Mesenchymal stem cell (in vitro differentiated cells and primary cell): ENCODE measurements at regions not wholly inside any gene's neighbourhood (a gene's known extent, or its start where the extent isn't known, plus 50 kb on each side); places are given as distances from the start of the nearest gene placed in this dataset.

Source experiments
- DNase-seq: peaks from one replicate; pipeline ENCODE4 v3.0.0-alpha.2; 2013
- H2AFZ ChIP-seq: one replicate; pipeline ENCODE4 v1.6.1; 2013; ENCODE audit warnings: low read depth, mild to moderate bottlenecking, control low read depth, inconsistent platforms, low read length, moderate library complexity
- H2AK5ac ChIP-seq: 2 replicates; pipeline ENCODE4 v1.6.1; 2013; ENCODE audit warnings: low read length, moderate library complexity, mild to moderate bottlenecking, inconsistent platforms; ENCODE audit not compliant: severe bottlenecking
- H2BK120ac ChIP-seq: one replicate; pipeline ENCODE4 v1.6.1; 2013; ENCODE audit warnings: low read depth, mild to moderate bottlenecking, inconsistent platforms, low read length, moderate library complexity
- H2BK12ac ChIP-seq, 2 experiments: one replicate each; pipeline ENCODE4 v1.6.1; 2013; ENCODE audit warnings: inconsistent platforms in 2 of 2, low read length in 2 of 2, mild to moderate bottlenecking in 2 of 2, moderate library complexity in 2 of 2, control low read depth in 1 of 2
- H2BK15ac ChIP-seq: one replicate; pipeline ENCODE4 v1.6.1; 2013; ENCODE audit warnings: mild to moderate bottlenecking, low read depth, inconsistent platforms; ENCODE audit not compliant: poor library complexity, severe bottlenecking
- H2BK5ac ChIP-seq: 2 replicates; pipeline ENCODE4 v1.6.1; 2013; ENCODE audit warnings: low read depth, mild to moderate bottlenecking, low read length, control low read depth, inconsistent platforms; ENCODE audit not compliant: poor library complexity, severe bottlenecking
- H3K14ac ChIP-seq, 2 experiments: one replicate each; pipeline ENCODE4 v1.6.1; 2013; ENCODE audit warnings: inconsistent platforms in 2 of 2, low read length in 2 of 2, control low read depth in 1 of 2, mild to moderate bottlenecking in 1 of 2, moderate library complexity in 1 of 2
- H3K18ac ChIP-seq, 2 experiments: one replicate each; pipeline ENCODE4 v1.6.1; 2013; ENCODE audit warnings: inconsistent platforms in 2 of 2, low read length in 2 of 2, control low read depth in 1 of 2, low read depth in 1 of 2, mild to moderate bottlenecking in 1 of 2
- H3K23ac ChIP-seq, 2 experiments: one replicate each; pipeline ENCODE4 v1.6.1; 2013; ENCODE audit warnings: inconsistent platforms in 2 of 2, low read length in 2 of 2, mild to moderate bottlenecking in 2 of 2, moderate library complexity in 2 of 2, control low read depth in 1 of 2
- H3K27ac ChIP-seq: 2 replicates; pipeline ENCODE4 v1.5.1; 2013; ENCODE audit warnings: mild to moderate bottlenecking, moderate library complexity, low read length, control low read depth, inconsistent platforms; ENCODE audit not compliant: poor library complexity, severe bottlenecking
- H3K27me3 ChIP-seq, 2 experiments: 2 replicates each; pipeline versions ENCODE4 v1.6.1 to v1.7.0; 2013; ENCODE audit warnings: low read length in 2 of 2, mild to moderate bottlenecking in 2 of 2, moderate library complexity in 2 of 2, control low read depth in 1 of 2, inconsistent platforms in 1 of 2; ENCODE audit not compliant: control insufficient read depth in 1 of 2, insufficient read depth in 1 of 2
- H3K36me3 ChIP-seq, 2 experiments: 2 replicates each; pipeline versions ENCODE4 v1.6.1 to v1.7.0; 2013; ENCODE audit warnings: low read length in 2 of 2, control low read depth in 1 of 2, inconsistent platforms in 1 of 2, low read depth in 1 of 2, mild to moderate bottlenecking in 1 of 2; ENCODE audit not compliant: insufficient read depth in 2 of 2, control insufficient read depth in 1 of 2
- H3K4ac ChIP-seq, 2 experiments: one replicate each; pipeline ENCODE4 v1.6.1; 2013; ENCODE audit warnings: inconsistent platforms in 2 of 2, low read length in 2 of 2, mild to moderate bottlenecking in 2 of 2, moderate library complexity in 2 of 2, control low read depth in 1 of 2, low read depth in 1 of 2
- H3K4me1 ChIP-seq: 2 replicates; pipeline ENCODE4 v1.6.1; 2013; ENCODE audit warnings: low read depth, low read length, control low read depth; ENCODE audit not compliant: control insufficient read depth, insufficient read depth
- H3K4me2 ChIP-seq: 2 replicates; pipeline ENCODE4 v1.6.1; 2013; ENCODE audit warnings: low read length, mild to moderate bottlenecking, inconsistent platforms; ENCODE audit not compliant: poor library complexity, severe bottlenecking
- H3K4me3 ChIP-seq, 2 experiments: 2 replicates each; pipeline versions ENCODE4 v1.5.1 to v1.7.0; 2013; ENCODE audit warnings: low read length in 2 of 2, mild to moderate bottlenecking in 2 of 2, control low read depth in 1 of 2, low read depth in 1 of 2; ENCODE audit not compliant: insufficient read depth in 1 of 2
- H3K79me1 ChIP-seq: replicated peaks from 2 replicates; pipeline ENCODE4 v1.6.1; 2013; ENCODE audit warnings: mild to moderate bottlenecking, control low read depth, low read length, inconsistent platforms; ENCODE audit not compliant: poor library complexity, severe bottlenecking
- H3K9ac ChIP-seq: 2 replicates; pipeline ENCODE4 v1.7.0; 2013; ENCODE audit warnings: mild to moderate bottlenecking, low read length, moderate library complexity
- H3K9me3 ChIP-seq: 2 replicates; pipeline ENCODE4 v1.7.0; 2013; ENCODE audit warnings: mild to moderate bottlenecking, low read length; ENCODE audit not compliant: control insufficient read depth
- H4K8ac ChIP-seq: one replicate; pipeline ENCODE4 v1.6.1; 2013; ENCODE audit warnings: inconsistent platforms, mild to moderate bottlenecking, low read length, moderate library complexity
- H4K91ac ChIP-seq: one replicate; pipeline ENCODE4 v1.6.1; 2013; ENCODE audit warnings: mild to moderate bottlenecking, low read length, inconsistent platforms
- WGBS: methylation state at CpG from one replicate; pipeline ENCODE4 v1.1.7; 2013; ENCODE audit warnings: mixed read lengths; 5-methylcytosine and 5-hydroxymethylcytosine counted together

- no peak overlapping the region for H3K27ac ChIP-seq
- H2AK5ac ChIP-seq, result no peak overlapping the region
- no peak overlapping the region for H2BK5ac ChIP-seq
- no peaks in the 10 kb centered on the region for H3K9me3 ChIP-seq
- peak; percentile 23 for DNase-seq
- no peak overlapping the region for H4K8ac ChIP-seq
- peak overlapping the region; percentile 33 for H3K9ac ChIP-seq
- no peak overlapping the region for H3K4me3 ChIP-seq
- no peak overlapping the region for H3K18ac ChIP-seq
- H3K27me3 ChIP-seq, result no peaks in the 10 kb centered on the region
- no peak overlapping the region for H2BK12ac ChIP-seq
- no peaks in the 10 kb centered on the region for H3K4me1 ChIP-seq
- H3K14ac ChIP-seq, result no peak overlapping the region
- H3K4me2 ChIP-seq, result no peak overlapping the region
- no peak overlapping the region for H2AFZ ChIP-seq
- H3K23ac ChIP-seq, result no peak overlapping the region
- no peak overlapping the region for H4K91ac ChIP-seq
- no peak overlapping the region for H3K4ac ChIP-seq
- WGBS, result 88% methylated on average over 4 of the region's 4 CpGs
- H2BK120ac ChIP-seq, result no peak overlapping the region
- H2BK15ac ChIP-seq, result no peak overlapping the region
- no peaks in the 10 kb centered on the region for H3K79me1 ChIP-seq
- H3K36me3 ChIP-seq, result no peaks in the 10 kb centered on the region
Measured at GRCh38 chr5:128782446-128782845, 182.8 kb upstream of the SLC27A6 start.

DNA sequence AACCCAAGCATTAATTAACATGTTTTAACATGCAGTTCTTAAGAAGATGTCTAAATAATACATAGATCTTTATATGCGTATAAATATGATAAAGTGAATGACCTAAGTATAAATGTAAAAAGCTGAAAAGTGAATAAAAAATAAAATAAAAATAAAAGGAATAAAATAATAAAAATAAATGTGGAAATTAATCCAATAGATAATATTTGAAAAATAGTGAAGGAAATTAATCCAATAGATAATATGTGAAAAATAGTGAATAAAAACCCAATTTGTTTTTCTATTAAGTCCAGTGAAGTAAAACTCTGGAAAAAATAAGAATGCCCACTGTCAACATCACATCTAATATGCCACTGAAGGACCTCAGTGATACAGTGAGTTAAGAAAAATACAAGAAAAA is 180.6 kb upstream of the SLC27A6 start:
- no peak overlapping the region for H3K4me3 ChIP-seq
- H2BK15ac ChIP-seq, result no peak overlapping the region
- no peak overlapping the region for H3K14ac ChIP-seq
- H3K27ac ChIP-seq, result no peak overlapping the region
- H3K79me1 ChIP-seq, result no peaks in the 10 kb centered on the region
- H3K9ac ChIP-seq, result no peak overlapping the region
- H2AK5ac ChIP-seq, result no peak overlapping the region
- no peak overlapping the region for H3K18ac ChIP-seq
- H2BK120ac ChIP-seq, result no peak overlapping the region
- H2BK5ac ChIP-seq, result no peak overlapping the region
- H2BK12ac ChIP-seq, result no peak overlapping the region
- no peaks in the 10 kb centered on the region for H3K36me3 ChIP-seq
- no peak overlapping the region for H4K8ac ChIP-seq
- H3K4me1 ChIP-seq, result no peaks in the 10 kb centered on the region
- H2AFZ ChIP-seq, result no peak overlapping the region
- no peak for DNase-seq
- no CpG with 5 or more reads among the region's 1 CpG for WGBS
- H3K4me2 ChIP-seq, result no peak overlapping the region
- no peak overlapping the region for H3K23ac ChIP-seq
- no peak overlapping the region for H3K4ac ChIP-seq
- no peaks in the 10 kb centered on the region for H3K9me3 ChIP-seq
- H3K27me3 ChIP-seq, result no peaks in the 10 kb centered on the region
- H4K91ac ChIP-seq, result no peak overlapping the region

DNA sequence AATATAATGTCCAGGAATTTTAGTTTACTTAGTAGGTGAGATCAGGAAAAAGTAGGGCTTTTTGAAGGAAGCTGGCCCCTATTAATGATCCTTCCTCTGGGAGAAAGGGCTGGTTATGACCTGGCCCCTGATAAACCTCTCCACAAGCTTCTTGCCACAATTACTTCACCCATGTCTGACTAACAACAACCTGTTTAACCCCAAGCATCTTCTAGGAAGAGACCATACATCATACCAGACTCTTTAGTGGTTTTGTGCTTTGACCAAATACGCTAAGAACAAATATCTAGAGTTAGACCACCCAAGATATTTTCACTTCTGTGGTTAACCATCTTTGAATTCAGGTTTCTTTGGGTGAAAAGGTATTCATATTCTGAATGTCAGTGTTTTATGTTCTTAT is 174.0 kb upstream of the SLC27A6 start:
- Histone ChIP-seq H2BK120ac (no peak overlapping the region), H2BK5ac (no peak overlapping the region), H3K4me2 (no peak overlapping the region), H3K36me3 (no peaks in the 10 kb centered on the region), H3K23ac (no peak overlapping the region), H3K4me3 (no peak overlapping the region), H2AK5ac (no peak overlapping the region), H3K4me1 (no peaks in the 10 kb centered on the region), H2AFZ (no peak overlapping the region), H3K27me3 (no peaks in the 10 kb centered on the region), H3K4ac (no peak overlapping the region), H4K91ac (no peak overlapping the region), H3K9me3 (no peaks in the 10 kb centered on the region), H3K18ac (no peak overlapping the region), H3K79me1 (no peaks in the 10 kb centered on the region), H4K8ac (no peak overlapping the region), H2BK12ac (no peak overlapping the region), H3K9ac (no peak overlapping the region), H2BK15ac (no peak overlapping the region), H3K14ac (no peak overlapping the region), H3K27ac (no peak overlapping the region)
- DNase-seq, result no peak
- WGBS, result no CpG with 5 or more reads among the region's 1 CpG

DNA sequence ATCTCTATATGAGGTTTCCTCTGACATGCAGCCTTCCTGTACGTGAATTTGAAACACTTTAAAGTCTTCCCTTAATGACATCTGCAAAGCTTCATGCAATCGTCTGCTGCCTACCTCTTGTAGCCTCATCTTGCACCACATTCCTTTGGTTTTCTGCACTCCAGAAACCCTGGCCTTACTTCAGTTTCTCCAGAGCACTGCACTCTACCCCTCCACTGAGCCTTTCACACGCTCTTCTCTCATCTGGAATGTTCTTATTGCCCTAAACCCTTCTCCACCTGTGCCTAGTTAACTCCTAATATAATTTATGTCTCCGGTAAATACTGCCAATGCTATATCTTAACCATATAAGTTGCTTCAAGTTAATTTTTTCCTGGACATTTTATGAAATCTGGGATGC is 168.8 kb upstream of the SLC27A6 start:
- Histone ChIP-seq H4K8ac (no peak overlapping the region), H4K91ac (no peak overlapping the region), H2AFZ (no peak overlapping the region), H2BK5ac (no peak overlapping the region), H3K4ac (no peak overlapping the region), H3K36me3 (no peaks in the 10 kb centered on the region), H3K27ac (no peak overlapping the region), H2BK120ac (no peak overlapping the region), H3K9me3 (no peaks in the 10 kb centered on the region), H3K14ac (no peak overlapping the region), H3K27me3 (no peaks in the 10 kb centered on the region), H3K4me3 (no peak overlapping the region), H2BK15ac (no peak overlapping the region), H3K9ac (no peak overlapping the region), H3K23ac (no peak overlapping the region), H3K18ac (no peak overlapping the region), H3K4me2 (no peak overlapping the region), H2BK12ac (no peak overlapping the region), H2AK5ac (no peak overlapping the region), H3K4me1 (no peaks in the 10 kb centered on the region), H3K79me1 (no peaks in the 10 kb centered on the region)
- 73% methylated on average over 3 of the region's 4 CpGs for WGBS
- DNase-seq, result no peak
